ENCODE measurements at regions not wholly inside any gene's neighbourhood (a gene's known extent, or its start where the extent isn't known, plus 50 kb on each side); places are given as distances from the start of the nearest gene placed in this dataset.

GRCh38 chr17:73729101-73729500 lies 84.9 kb upstream of the SDK2 start:
- no peak for TF ChIP-seq CTCF (conservative IDR thresholded peaks at IDR 0.05)
- H3K27ac ChIP-seq: no peak overlapping the region

- no peak overlapping the region for H3K27ac ChIP-seq
Measured at GRCh38 chr17:73731733-73732132, 87.5 kb upstream of the SDK2 start.

GRCh38 chr17:73733517-73733916 lies 89.3 kb upstream of the SDK2 start:
- no peak overlapping the region for H3K27ac ChIP-seq

More at GRCh38 chr17:73731733-73732132, 87.5 kb upstream of the SDK2 start:
- TF ChIP-seq CTCF (conservative IDR thresholded peaks at IDR 0.05): no peak

GRCh38 chr17:73735245-73735644 lies 91.0 kb upstream of the SDK2 start:
- no peak for TF ChIP-seq CTCF (conservative IDR thresholded peaks at IDR 0.05)
- H3K27ac ChIP-seq: no peak overlapping the region

More at GRCh38 chr17:73733517-73733916, 89.3 kb upstream of the SDK2 start:
- no peak for TF ChIP-seq CTCF (conservative IDR thresholded peaks at IDR 0.05)

GRCh38 chr17:73738751-73739575 lies 94.7 kb upstream of the SDK2 start:
- no peak for TF ChIP-seq CTCF (conservative IDR thresholded peaks at IDR 0.05)
- no peak overlapping the region for H3K27ac ChIP-seq

- no peak overlapping the region for H3K27ac ChIP-seq
- no peak for TF ChIP-seq CTCF (conservative IDR thresholded peaks at IDR 0.05)
Measured at GRCh38 chr17:73740370-73740769, 96.1 kb upstream of the SDK2 start.

GRCh38 chr17:73742948-73743381 lies 98.7 kb upstream of the SDK2 start:
- no peak overlapping the region for H3K27ac ChIP-seq
- no peak for TF ChIP-seq CTCF (conservative IDR thresholded peaks at IDR 0.05)
